HS-27A (cell line): ENCODE measurements at regions not wholly inside any gene's neighbourhood (a gene's known extent, or its start where the extent isn't known, plus 50 kb on each side); places are given as distances from the start of the nearest gene placed in this dataset.

Experiments used
- DNase-seq: peaks from one replicate; pipeline ENCODE4 v3.0.0-alpha.2; 2012; ENCODE audit warnings: low read depth, missing footprints

- DNase-seq: no peak
These were observed 177.7 kb upstream of the RAB4A start for GRCh38 chr1:229093238-229093540.

DNA sequence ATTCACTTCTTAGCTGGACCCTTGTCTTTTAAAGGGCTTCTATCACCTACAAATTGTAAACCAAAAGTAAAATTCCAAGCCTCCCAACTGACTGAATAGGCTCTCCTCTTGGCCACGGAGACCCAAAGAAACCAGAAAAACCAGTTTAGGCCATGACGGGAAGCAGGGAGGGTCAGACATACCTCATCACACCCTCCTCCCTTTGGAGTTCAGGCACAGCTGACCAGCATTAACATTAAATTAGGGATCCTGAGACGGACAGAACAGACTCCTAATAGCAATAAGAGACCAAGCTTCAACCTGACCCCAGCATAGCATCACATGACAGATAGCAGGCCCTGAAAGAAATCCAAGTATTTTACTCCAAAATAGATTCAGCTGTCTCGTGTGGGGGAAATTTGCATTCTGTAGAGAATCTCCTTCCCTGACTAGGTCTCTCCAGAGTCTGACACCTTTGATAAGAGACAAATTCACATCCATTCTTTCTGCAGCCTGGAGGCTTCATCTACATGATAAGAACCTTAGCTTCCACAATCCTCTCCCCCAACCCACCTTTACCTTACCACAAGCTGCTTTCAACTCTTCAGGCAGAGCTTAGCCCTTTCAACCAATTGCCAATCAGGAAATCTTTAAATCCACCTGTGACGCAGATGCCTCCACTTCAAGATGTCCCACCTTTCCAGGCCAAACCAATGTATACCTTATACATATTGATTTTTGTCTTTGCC is 177.1 kb upstream of the RAB4A start:
- no peak for DNase-seq

GRCh38 chr1:229094476-229095311 is 176.2 kb upstream of the RAB4A start:
- no peak for DNase-seq

DNA sequence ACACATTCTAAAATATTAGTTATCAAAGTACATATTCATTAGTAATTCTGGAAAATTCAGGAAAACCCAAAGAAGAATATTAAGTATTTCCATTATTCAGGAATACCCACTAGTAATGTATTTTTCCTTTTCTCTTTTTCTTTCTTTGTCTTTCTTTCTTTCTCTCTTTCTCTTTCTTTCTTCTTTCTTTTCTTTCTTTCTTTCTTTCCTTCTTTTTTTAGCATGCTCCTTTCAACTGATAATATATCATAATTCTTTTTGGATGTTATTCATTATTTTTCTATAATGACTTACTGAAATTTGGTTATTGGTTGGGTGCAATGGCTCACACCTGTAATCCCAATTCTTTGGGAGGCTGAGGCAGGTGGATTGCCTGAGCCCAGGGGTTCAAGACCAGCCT is 175.6 kb upstream of the RAB4A start:
- no peak for DNase-seq

DNA sequence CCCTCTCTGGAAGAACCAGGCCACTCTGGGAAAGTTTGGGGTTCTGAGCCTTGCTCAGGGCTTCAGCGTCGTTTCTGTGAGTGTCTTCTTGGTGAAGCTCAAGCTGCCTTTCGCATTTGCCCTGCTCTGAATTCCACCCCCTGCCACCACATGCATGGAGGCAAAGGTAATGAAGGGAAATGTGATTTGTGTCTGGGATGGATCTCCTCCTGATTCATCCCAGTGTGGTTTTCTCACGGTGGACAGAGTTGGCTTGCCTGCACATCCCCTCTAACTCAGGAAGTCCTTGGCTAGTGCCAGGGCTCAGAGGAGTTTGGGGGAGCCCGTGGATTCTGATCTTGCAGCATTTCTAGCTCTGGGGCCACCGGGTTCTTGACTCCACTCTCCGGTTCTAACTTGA is 173.6 kb upstream of the RAB4A start:
- no peak for DNase-seq

GRCh38 chr1:229098361-229098760 is 172.6 kb upstream of the RAB4A start:
- DNase-seq: no peak

DNA sequence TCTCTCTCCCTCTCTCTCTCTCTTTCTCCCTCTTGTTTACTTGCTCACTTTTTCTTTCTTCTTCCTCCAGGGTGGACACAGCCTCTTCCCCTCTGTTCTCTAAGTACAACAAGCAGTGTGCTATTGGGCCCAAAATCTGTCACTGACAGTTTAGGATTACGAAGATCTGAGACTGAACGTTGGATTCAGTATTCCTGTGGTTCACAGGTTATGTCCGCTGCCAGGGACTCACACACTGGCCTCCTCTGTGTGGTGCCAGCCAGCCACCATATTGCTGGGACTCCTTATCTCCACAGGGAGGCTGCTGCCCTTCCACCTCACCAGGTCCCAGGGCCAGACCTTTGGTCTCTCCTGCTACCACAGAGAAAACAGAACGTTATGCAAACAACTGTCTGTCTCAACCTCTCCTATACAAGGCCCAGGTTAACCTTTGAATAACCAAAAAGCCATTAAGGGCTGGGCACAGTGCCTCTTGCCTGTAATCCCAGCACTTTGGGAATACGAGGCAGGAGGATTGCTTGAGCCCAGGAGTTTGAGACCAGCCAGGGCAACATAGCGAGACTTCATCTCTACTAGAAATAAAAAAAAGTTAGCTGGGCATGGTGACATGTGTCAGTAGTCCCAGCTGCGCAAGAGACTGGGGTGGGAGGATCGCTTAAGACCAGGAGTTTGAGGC is 171.9 kb upstream of the RAB4A start:
- no peak for DNase-seq

DNA sequence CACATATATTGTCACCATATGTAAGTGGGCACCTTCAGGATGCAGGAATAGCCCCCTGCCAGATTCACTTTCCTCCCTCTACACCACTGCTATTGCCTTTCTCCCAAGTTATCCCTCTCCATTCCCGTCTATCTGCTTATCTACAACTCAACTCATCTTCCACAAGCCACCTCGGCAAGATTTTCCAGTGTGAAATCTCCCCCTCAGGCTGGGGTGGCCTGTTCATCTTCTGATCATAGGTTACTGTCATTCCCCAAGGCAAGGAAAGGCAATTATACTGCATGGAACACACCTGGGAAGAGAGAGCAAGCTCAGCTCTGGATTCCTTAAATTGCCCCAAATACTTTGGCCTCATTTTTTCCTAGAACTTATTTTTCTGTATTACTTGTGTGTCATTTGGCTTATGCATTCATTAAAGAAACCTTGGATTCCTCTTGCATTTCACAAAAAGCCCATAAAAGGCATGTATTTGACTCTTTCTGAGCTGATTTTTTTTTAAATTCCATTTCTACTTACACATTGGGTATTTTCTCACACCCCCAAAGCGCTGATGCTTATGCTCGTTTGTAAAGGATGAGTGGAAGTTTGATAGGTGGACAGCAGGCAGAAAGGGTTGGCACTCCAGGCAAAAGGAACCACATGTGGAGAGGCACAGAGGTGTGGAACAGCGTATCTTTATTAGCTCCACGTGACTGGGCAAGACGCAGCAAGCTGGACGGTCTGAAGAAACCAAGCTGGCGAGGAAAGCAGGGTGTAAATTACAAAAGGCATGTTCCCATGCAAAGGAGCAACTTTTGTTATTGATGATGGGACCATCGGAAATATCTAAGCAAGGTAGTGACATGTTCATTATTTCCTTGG is 169.7 kb upstream of the RAB4A start:
- no peak for DNase-seq

GRCh38 chr1:229102741-229103391 is 168.0 kb upstream of the RAB4A start:
- DNase-seq: no peak

- no peak for DNase-seq
These were observed 166.3 kb upstream of the RAB4A start for GRCh38 chr1:229104654-229105053.

GRCh38 chr1:229105109-229105508 is 165.8 kb upstream of the RAB4A start:
- no peak for DNase-seq

- no peak for DNase-seq
These were observed 164.9 kb upstream of the RAB4A start for GRCh38 chr1:229105822-229106525.

DNA sequence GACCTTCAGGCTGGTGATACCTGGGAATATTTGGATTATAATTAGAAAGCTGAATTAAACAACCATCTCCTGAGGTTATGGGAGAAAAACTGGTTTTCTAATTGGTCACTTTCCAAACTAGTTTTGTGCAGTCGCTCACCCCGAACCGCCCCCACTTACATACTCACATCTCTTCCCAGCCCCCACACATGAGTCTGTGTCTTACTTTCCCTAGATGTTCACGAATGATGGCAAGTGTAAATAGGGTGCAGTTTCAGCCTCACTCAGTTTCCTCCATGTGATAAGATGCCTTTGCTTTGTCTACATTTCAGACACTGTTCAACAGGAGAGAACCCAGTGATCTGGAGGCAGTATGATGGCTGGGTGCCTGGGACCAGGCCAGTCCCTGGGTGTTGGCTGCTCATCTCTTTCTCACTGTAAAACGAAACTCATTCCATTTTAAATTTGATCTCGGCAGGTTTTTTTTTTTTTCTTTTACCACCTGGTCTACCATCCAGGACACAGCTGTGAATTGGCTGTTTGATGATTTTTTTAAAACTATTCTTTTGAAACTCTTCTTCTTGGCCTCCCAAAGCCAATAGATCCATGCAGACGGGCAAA is 164.3 kb upstream of the RAB4A start:
- no peak for DNase-seq

DNA sequence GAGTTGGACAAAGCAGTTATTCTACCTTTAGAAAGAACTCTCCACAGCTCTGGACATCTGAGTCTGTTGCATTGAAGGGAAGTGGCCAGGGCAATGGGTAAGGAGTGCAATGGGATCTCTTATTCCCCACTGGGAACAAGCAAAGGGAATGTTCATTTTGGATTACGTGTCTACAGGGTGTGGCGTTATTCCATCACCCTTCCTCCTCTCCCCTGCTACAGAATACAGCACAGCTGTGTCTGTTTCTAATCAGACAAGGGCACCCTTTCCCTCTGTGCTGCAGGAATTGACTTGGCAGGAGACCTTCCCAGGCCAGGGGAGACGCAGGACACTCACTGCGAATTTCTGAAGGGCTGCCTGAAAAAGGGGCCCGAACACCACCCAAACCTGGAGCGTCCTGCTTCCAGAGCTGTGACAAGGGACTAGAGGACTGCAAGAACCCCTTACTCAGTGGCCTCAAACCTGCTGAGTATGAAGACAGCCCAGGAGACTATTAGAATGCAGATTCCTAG is 163.6 kb upstream of the RAB4A start:
- no peak for DNase-seq

- no peak for DNase-seq
These were observed 162.9 kb upstream of the RAB4A start for GRCh38 chr1:229107972-229108371.

GRCh38 chr1:229108598-229109201 is 162.2 kb upstream of the RAB4A start:
- no peak for DNase-seq

DNA sequence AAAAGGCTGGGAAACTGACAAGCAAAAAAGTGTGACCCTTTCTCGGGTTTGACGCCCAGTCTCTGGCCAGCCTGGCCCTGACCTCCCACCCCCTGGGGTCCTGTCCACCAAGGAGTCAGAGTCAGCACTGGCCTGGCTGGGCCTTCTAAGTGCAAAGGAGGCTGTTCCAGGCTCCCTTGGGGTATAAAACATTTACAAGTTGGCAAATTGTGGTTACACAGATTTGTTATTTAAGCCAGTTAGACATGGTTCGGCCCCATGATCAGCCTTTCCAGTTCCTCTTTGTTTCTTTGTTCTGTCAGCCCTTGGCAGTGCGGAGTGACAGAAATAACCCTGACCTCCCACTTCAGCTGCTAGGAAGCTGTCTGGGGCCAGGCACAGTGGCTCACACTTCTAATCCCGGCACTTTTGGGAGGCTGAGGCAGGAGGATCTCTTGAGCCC is 161.6 kb upstream of the RAB4A start:
- DNase-seq: no peak

DNA sequence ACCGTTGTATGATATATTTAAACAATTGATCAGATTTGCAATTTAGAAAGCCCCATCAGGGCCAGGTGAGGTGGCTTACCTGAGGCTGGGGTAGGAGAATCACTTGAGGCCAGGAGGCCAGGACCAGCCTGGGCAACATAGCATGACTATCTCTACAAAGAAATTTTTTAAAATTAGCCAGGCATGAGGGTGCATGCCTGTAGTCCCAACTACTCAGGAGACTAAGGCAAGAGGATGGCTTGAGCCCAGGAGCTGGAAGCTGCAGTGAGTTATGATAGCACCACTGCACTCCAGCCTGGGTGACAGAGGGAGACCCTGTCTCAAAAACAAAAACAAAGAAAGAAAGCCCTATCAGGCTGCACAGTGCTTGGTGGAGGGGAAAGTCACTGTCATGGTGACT is 159.9 kb upstream of the RAB4A start:
- DNase-seq: no peak

GRCh38 chr1:229111703-229112319 is 159.1 kb upstream of the RAB4A start:
- DNase-seq: no peak
